Calu3 (cell line): ENCODE measurements at regions not wholly inside any gene's neighbourhood (a gene's known extent, or its start where the extent isn't known, plus 50 kb on each side); places are given as distances from the start of the nearest gene placed in this dataset.

Experiments
- BruUV-seq: library from RNA; stranded (reverse); fragments of 400-500 nt; replicated peaks from 2 replicates; lab custom pipeline; 2021; lab: Mats Ljungman, UMichigan
- CTCF ChIA-PET: fragments of 300-600 bp; sonication (Branson Sonifier 250); formaldehyde crosslinking; loops from one replicate; lab custom pipeline; 2022; ENCODE audit warnings: antibody characterized with exemption; lab: Charles Lee
- DNase-seq: peaks from one replicate; pipeline ENCODE4 v3.0.0; 2022
- H3K27ac Mint-ChIP-seq: one replicate; pipeline ENCODE4 v1.8.0; 2022; ENCODE audit warnings: mixed read lengths; ENCODE audit not compliant: unreplicated experiment
- H3K27me3 Mint-ChIP-seq: one replicate; pipeline ENCODE4 v1.8.0; 2022; ENCODE audit warnings: mixed read lengths; ENCODE audit not compliant: unreplicated experiment
- H3K36me3 Mint-ChIP-seq: one replicate; pipeline ENCODE4 v1.8.0; 2022; ENCODE audit warnings: mild to moderate bottlenecking, moderate library complexity, mixed read lengths; ENCODE audit not compliant: insufficient read depth, unreplicated experiment
- H3K4me1 Mint-ChIP-seq: one replicate; pipeline ENCODE4 v1.8.0; 2022; ENCODE audit warnings: mild to moderate bottlenecking, low read depth, mixed read lengths; ENCODE audit not compliant: unreplicated experiment
- H3K4me3 Mint-ChIP-seq: one replicate; pipeline ENCODE4 v1.8.0; 2022; ENCODE audit warnings: mild to moderate bottlenecking, low read depth, moderate library complexity, mixed read lengths; ENCODE audit not compliant: unreplicated experiment
- H3K9me3 Mint-ChIP-seq: one replicate; pipeline ENCODE4 v1.8.0; 2022; ENCODE audit warnings: low read depth, mixed read lengths; ENCODE audit not compliant: unreplicated experiment
- CTCF ChIP-seq: fragments of 200-600 bp; IDR thresholded peaks from one replicate; pipeline ENCODE4 v1.8.0; 2022; ENCODE audit warnings: antibody characterized with exemption; ENCODE audit not compliant: unreplicated experiment
- intact Hi-C: fragments of 100-400 bp; cut with micrococcal nuclease; formaldehyde crosslinking; loops from one replicate; pipeline ENCODE4 v1.10.0; 2022; ENCODE audit not compliant: unreplicated experiment

DNA sequence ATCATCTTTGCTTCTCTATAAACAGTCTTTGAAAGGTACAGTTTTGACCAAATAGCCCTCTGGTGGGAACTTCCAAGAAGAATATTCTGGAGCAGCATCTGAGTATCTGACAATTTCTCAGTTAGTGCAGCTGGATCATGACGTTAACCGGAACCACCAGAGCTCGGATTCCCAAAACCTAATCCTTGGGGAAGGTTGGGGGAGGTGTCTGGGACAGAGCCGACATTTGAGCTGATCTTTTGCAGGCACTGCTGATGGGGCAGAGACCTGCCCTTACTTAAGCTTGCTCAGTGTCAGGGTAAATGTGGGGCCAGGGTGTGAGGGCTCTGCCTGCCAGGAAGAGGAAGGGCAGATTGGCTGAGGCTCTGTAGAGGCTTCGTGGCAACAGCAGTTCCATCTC lies 416.6 kb downstream of the DHX35 start:
- no peak overlapping the region for H3K4me3 Mint-ChIP-seq
- no TSS peak for BruUV-seq

DNA sequence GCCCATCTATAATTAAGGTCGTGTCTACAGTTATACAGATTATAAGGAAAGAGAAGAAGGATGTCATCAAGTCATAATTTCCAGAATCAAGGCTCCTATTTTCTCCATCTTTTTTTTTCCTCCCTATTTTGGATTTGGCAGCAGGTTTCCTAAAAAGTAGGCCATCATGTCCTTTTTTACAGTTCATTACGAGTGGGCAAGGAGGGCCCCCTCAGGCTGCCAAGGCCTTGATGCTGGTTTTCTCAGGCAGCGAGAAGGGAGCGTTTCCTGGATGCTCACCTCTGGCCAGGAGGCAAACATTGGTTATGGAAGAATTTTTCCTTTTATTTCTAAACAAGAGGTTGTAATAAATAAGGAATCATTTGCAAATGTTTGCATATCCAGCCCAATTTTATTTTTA lies 414.6 kb downstream of the DHX35 start:
- Mint-ChIP-seq H3K9me3 (peaks cover 7% of the 10 kb centered on the region), H3K36me3 (no peaks in the 10 kb centered on the region), H3K27me3 (no peaks in the 10 kb centered on the region), H3K4me1 (no peaks in the 10 kb centered on the region), H3K4me3 (no peak overlapping the region), H3K27ac (no peak overlapping the region)
- no peak for TF ChIP-seq CTCF
- CTCF ChIA-PET = no interaction called here
- intact Hi-C loops = no loop called here
- no peak for DNase-seq
- BruUV-seq = no TSS peak

More for the DNA sequence above, 416.6 kb downstream of the DHX35 start:
- H3K36me3 Mint-ChIP-seq = no peaks in the 10 kb centered on the region
- no peaks in the 10 kb centered on the region for H3K27me3 Mint-ChIP-seq
- intact Hi-C loops = no loop called here
- no peaks in the 10 kb centered on the region for H3K4me1 Mint-ChIP-seq
- no peak overlapping the region for H3K27ac Mint-ChIP-seq
- CTCF ChIA-PET = no interaction called here
- H3K9me3 Mint-ChIP-seq = peaks cover 14% of the 10 kb centered on the region
- no peak for DNase-seq
- no peak for TF ChIP-seq CTCF

DNA sequence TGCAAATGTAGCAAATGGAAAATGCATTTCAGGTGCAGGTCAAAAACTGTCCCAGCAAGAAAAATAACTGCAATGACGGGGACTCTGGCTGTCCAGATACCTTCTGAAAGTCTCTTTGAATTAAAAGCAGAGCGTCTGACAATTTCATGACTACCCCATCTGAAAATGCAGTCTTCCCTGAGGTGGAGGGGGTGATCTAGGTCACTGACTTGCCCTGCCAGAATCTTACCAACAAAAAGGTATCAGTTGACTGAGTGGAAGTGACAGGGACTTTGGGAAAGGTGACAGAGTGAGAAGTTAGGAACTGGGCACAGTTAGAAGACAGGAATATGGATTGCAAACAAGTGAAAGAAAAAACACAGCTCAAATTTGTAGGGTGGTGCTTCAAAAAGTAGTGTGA lies 402.2 kb downstream of the DHX35 start:
- Mint-ChIP-seq H3K27ac (no peak overlapping the region), H3K36me3 (no peaks in the 10 kb centered on the region), H3K4me3 (no peak overlapping the region), H3K9me3 (peaks cover 17% of the 10 kb centered on the region), H3K4me1 (no peaks in the 10 kb centered on the region), H3K27me3 (no peaks in the 10 kb centered on the region)
- DNase-seq = no peak
- no peak for TF ChIP-seq CTCF
- BruUV-seq = no TSS peak
- CTCF ChIA-PET = no interaction called here
- intact Hi-C loops = no loop called here

GRCh38 chr20:39359981-39360620 lies 398.0 kb downstream of the DHX35 start:
- Mint-ChIP-seq H3K4me1 (no peaks in the 10 kb centered on the region), H3K36me3 (no peaks in the 10 kb centered on the region), H3K27me3 (no peaks in the 10 kb centered on the region), H3K27ac (no peak overlapping the region), H3K9me3 (peaks cover 9% of the 10 kb centered on the region), H3K4me3 (no peak overlapping the region)
- no peak for TF ChIP-seq CTCF
- intact Hi-C loops = no loop called here
- CTCF ChIA-PET = no interaction called here
- DNase-seq = no peak
- no TSS peak for BruUV-seq
